GM18508 (cell line): ENCODE measurements at regions not wholly inside any gene's neighbourhood (a gene's known extent, or its start where the extent isn't known, plus 50 kb on each side); places are given as distances from the start of the nearest gene placed in this dataset.

Experiments used
- ATAC-seq: cut with Tn5 transposase; IDR thresholded peaks from one replicate; pipeline ENCODE4 v1.9.1; 2021; ENCODE audit warnings: moderate number of reproducible peaks; ENCODE audit not compliant: insufficient read depth, unreplicated experiment

- ATAC-seq, result no peak
Observed at GRCh38 chr15:66832664-66833063, 130.6 kb downstream of the SMAD6 start.

- no peak for ATAC-seq
Observed at GRCh38 chr15:66833371-66833770, 131.3 kb downstream of the SMAD6 start.

- no peak for ATAC-seq
Observed at GRCh38 chr15:66833803-66834202, 131.8 kb downstream of the SMAD6 start.

- no peak for ATAC-seq
Observed at GRCh38 chr15:66834881-66835878, 133.1 kb downstream of the SMAD6 start.

GRCh38 chr15:66836231-66837030, 134.4 kb downstream of the SMAD6 start:
- ATAC-seq, result no peak

GRCh38 chr15:66838202-66838601, 136.2 kb downstream of the SMAD6 start:
- ATAC-seq, result no peak

- ATAC-seq, result no peak
Observed at GRCh38 chr15:66838671-66839239, 136.7 kb downstream of the SMAD6 start.

GRCh38 chr15:66839506-66840112, 137.6 kb downstream of the SMAD6 start:
- no peak for ATAC-seq

GRCh38 chr15:66840615-66841390, 138.8 kb downstream of the SMAD6 start:
- ATAC-seq, result no peak

- no peak for ATAC-seq
Observed at GRCh38 chr15:66841953-66842681, 140.1 kb downstream of the SMAD6 start.

GRCh38 chr15:66842710-66843441, 140.8 kb downstream of the SMAD6 start:
- no peak for ATAC-seq

GRCh38 chr15:66843581-66843980, 141.5 kb downstream of the SMAD6 start:
- ATAC-seq, result no peak

- no peak for ATAC-seq
Observed at GRCh38 chr15:66844041-66844746, 142.2 kb downstream of the SMAD6 start.

GRCh38 chr15:66844747-66845145, 142.7 kb downstream of the SMAD6 start:
- ATAC-seq, result no peak

GRCh38 chr15:66845266-66845785, 143.3 kb downstream of the SMAD6 start:
- no peak for ATAC-seq

GRCh38 chr15:66846031-66846430, 144.0 kb downstream of the SMAD6 start:
- no peak for ATAC-seq

GRCh38 chr15:66846811-66847210, 144.8 kb downstream of the SMAD6 start:
- ATAC-seq, result no peak
